ENCODE measurements at regions not wholly inside any gene's neighbourhood (a gene's known extent, or its start where the extent isn't known, plus 50 kb on each side); places are given as distances from the start of the nearest gene placed in this dataset.

GRCh38 chr16:66135838-66136237 is 230.7 kb upstream of the CDH5 start:
- TF ChIP-seq, protein P1, sequence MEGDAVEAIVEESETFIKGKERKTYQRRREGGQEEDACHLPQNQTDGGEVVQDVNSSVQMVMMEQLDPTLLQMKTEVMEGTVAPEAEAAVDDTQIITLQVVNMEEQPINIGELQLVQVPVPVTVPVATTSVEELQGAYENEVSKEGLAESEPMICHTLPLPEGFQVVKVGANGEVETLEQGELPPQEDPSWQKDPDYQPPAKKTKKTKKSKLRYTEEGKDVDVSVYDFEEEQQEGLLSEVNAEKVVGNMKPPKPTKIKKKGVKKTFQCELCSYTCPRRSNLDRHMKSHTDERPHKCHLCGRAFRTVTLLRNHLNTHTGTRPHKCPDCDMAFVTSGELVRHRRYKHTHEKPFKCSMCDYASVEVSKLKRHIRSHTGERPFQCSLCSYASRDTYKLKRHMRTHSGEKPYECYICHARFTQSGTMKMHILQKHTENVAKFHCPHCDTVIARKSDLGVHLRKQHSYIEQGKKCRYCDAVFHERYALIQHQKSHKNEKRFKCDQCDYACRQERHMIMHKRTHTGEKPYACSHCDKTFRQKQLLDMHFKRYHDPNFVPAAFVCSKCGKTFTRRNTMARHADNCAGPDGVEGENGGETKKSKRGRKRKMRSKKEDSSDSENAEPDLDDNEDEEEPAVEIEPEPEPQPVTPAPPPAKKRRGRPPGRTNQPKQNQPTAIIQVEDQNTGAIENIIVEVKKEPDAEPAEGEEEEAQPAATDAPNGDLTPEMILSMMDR (IDR thresholded peaks at IDR 0.05 in 2 of 3, conservative IDR thresholded peaks at IDR 0.05 in 1 of 3; ENCODE audit: borderline replicate concordance in 1 of 3, insufficient read depth in 1 of 3, low read depth in 2 of 3, low read length in 2 of 3) = no peak
- TF ChIP-seq ZNF274 (IDR thresholded peaks at IDR 0.05; ENCODE audit: low read depth, low read length) = no peak
- TF ChIP-seq EGR1 (IDR thresholded peaks at IDR 0.05; ENCODE audit: low read depth) = no peak
- TF ChIP-seq, protein P2, sequence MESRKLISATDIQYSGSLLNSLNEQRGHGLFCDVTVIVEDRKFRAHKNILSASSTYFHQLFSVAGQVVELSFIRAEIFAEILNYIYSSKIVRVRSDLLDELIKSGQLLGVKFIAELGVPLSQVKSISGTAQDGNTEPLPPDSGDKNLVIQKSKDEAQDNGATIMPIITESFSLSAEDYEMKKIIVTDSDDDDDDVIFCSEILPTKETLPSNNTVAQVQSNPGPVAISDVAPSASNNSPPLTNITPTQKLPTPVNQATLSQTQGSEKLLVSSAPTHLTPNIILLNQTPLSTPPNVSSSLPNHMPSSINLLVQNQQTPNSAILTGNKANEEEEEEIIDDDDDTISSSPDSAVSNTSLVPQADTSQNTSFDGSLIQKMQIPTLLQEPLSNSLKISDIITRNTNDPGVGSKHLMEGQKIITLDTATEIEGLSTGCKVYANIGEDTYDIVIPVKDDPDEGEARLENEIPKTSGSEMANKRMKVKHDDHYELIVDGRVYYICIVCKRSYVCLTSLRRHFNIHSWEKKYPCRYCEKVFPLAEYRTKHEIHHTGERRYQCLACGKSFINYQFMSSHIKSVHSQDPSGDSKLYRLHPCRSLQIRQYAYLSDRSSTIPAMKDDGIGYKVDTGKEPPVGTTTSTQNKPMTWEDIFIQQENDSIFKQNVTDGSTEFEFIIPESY (IDR thresholded peaks at IDR 0.05; ENCODE audit: extremely low read depth, insufficient replicate concordance, low read length) = no peak
